NCI-H82 (cell line): ENCODE measurements at regions not wholly inside any gene's neighbourhood (a gene's known extent, or its start where the extent isn't known, plus 50 kb on each side); places are given as distances from the start of the nearest gene placed in this dataset.
A peak's percentile ranks its signal among the peaks of the same experiment; 100 is the strongest.

Source experiments
- DNase-seq: peaks from one replicate; lab custom pipeline; 2025; lab: John Stamatoyannopoulos, UW

- no peak for DNase-seq
Measured at GRCh38 chr1:87880098-87880760, 551.5 kb downstream of the LMO4 start.

GRCh38 chr1:87880764-87881163, 552.1 kb downstream of the LMO4 start:
- DNase-seq = no peak

GRCh38 chr1:87883906-87884305, 555.2 kb downstream of the LMO4 start:
- DNase-seq = no peak

GRCh38 chr1:87884581-87884980, 555.9 kb downstream of the LMO4 start:
- DNase-seq = no peak

GRCh38 chr1:87885278-87886025, 556.8 kb downstream of the LMO4 start:
- DNase-seq = no peak

- DNase-seq = no peak
Measured at GRCh38 chr1:87887100-87887499, 558.4 kb downstream of the LMO4 start.

- no peak for DNase-seq
Measured at GRCh38 chr1:87888446-87888845, 559.8 kb downstream of the LMO4 start.

- no peak for DNase-seq
Measured at GRCh38 chr1:87894062-87894461, 565.4 kb downstream of the LMO4 start.

- DNase-seq = peak; percentile 87
Measured at GRCh38 chr1:87897481-87897880, 568.8 kb downstream of the LMO4 start.

- no peak for DNase-seq
Measured at GRCh38 chr1:87898431-87898830, 569.8 kb downstream of the LMO4 start.

- no peak for DNase-seq
Measured at GRCh38 chr1:87899017-87899416, 570.3 kb downstream of the LMO4 start.

GRCh38 chr1:87899746-87900145, 571.1 kb downstream of the LMO4 start:
- DNase-seq = no peak

GRCh38 chr1:87902830-87903229, 574.1 kb downstream of the LMO4 start:
- DNase-seq = peak; percentile 54

GRCh38 chr1:87903242-87903641, 574.6 kb downstream of the LMO4 start:
- DNase-seq = peak; percentile 54

- peak; percentile 65 for DNase-seq
Measured at GRCh38 chr1:87904651-87905050, 576.0 kb downstream of the LMO4 start.

- DNase-seq = peak; percentile 83
Measured at GRCh38 chr1:87905651-87906050, 577.0 kb downstream of the LMO4 start.

GRCh38 chr1:87906078-87906477, 577.4 kb downstream of the LMO4 start:
- no peak for DNase-seq

GRCh38 chr1:87913361-87913760, 584.7 kb downstream of the LMO4 start:
- DNase-seq = no peak

- no peak for DNase-seq
Measured at GRCh38 chr1:87914396-87914795, 585.7 kb downstream of the LMO4 start.

- DNase-seq = no peak
Measured at GRCh38 chr1:87915771-87916170, 587.1 kb downstream of the LMO4 start.

- DNase-seq = no peak
Measured at GRCh38 chr1:87916965-87917364, 588.3 kb downstream of the LMO4 start.

GRCh38 chr1:87918398-87918797, 589.7 kb downstream of the LMO4 start:
- DNase-seq = no peak

GRCh38 chr1:87922885-87923284, 594.2 kb downstream of the LMO4 start:
- DNase-seq = no peak
